ENCODE measurements at regions not wholly inside any gene's neighbourhood (a gene's known extent, or its start where the extent isn't known, plus 50 kb on each side); places are given as distances from the start of the nearest gene placed in this dataset.

- Histone ChIP-seq H3K9ac (ENCODE audit: low read depth in 1 of 3, low read length in 3 of 3) (no peak overlapping the region), H3K27me3 (ENCODE audit: control insufficient read depth in 3 of 3, insufficient read depth in 3 of 3, low read length in 3 of 3) (no peaks in the 10 kb centered on the region), H3K36me3 (ENCODE audit: control insufficient read depth in 3 of 3, insufficient read depth in 3 of 3, low read length in 3 of 3) (no peaks in the 10 kb centered on the region), H3K27ac (ENCODE audit: low read depth, low read length) (no peak overlapping the region), H3K4me3 (ENCODE audit: low read length in 3 of 3) (no peak overlapping the region), H3K9me3 (ENCODE audit: control insufficient read depth in 3 of 3, low read length in 3 of 3) (no peaks in the 10 kb centered on the region), H3K4me1 (ENCODE audit: control insufficient read depth in 3 of 3, insufficient read depth in 3 of 3, low read length in 3 of 3) (no peaks in the 10 kb centered on the region)
These were observed 453.3 kb downstream of the NUF2 start for GRCh38 chr1:163774978-163775620.

- H3K36me3 ChIP-seq (ENCODE audit: control insufficient read depth in 3 of 3, insufficient read depth in 3 of 3, low read length in 3 of 3) = no peaks in the 10 kb centered on the region
- no peaks in the 10 kb centered on the region for H3K27me3 ChIP-seq (ENCODE audit: control insufficient read depth in 3 of 3, insufficient read depth in 3 of 3, low read length in 3 of 3)
- no peaks in the 10 kb centered on the region for H3K9me3 ChIP-seq (ENCODE audit: control insufficient read depth in 3 of 3, low read length in 3 of 3)
- no peak overlapping the region for H3K9ac ChIP-seq (ENCODE audit: low read depth in 1 of 3, low read length in 3 of 3)
- no peak overlapping the region for H3K27ac ChIP-seq (ENCODE audit: low read depth, low read length)
- H3K4me1 ChIP-seq (ENCODE audit: control insufficient read depth in 3 of 3, insufficient read depth in 3 of 3, low read length in 3 of 3) = no peaks in the 10 kb centered on the region
- no peak overlapping the region for H3K4me3 ChIP-seq (ENCODE audit: low read length in 3 of 3)
These were observed 455.5 kb downstream of the NUF2 start for GRCh38 chr1:163777205-163777604.

GRCh38 chr1:163781146-163781545 is 459.4 kb downstream of the NUF2 start:
- Histone ChIP-seq H3K9me3 (ENCODE audit: control insufficient read depth in 3 of 3, low read length in 3 of 3) (no peaks in the 10 kb centered on the region), H3K9ac (ENCODE audit: low read depth in 1 of 3, low read length in 3 of 3) (no peak overlapping the region), H3K4me3 (ENCODE audit: low read length in 3 of 3) (no peak overlapping the region), H3K36me3 (ENCODE audit: control insufficient read depth in 3 of 3, insufficient read depth in 3 of 3, low read length in 3 of 3) (no peaks in the 10 kb centered on the region), H3K4me1 (ENCODE audit: control insufficient read depth in 3 of 3, insufficient read depth in 3 of 3, low read length in 3 of 3) (no peaks in the 10 kb centered on the region), H3K27me3 (ENCODE audit: control insufficient read depth in 3 of 3, insufficient read depth in 3 of 3, low read length in 3 of 3) (no peaks in the 10 kb centered on the region), H3K27ac (ENCODE audit: low read depth, low read length) (no peak overlapping the region)

GRCh38 chr1:163785868-163786405 is 464.2 kb downstream of the NUF2 start:
- H3K4me3 ChIP-seq (ENCODE audit: low read length in 3 of 3) = no peak overlapping the region
- no peaks in the 10 kb centered on the region for H3K4me1 ChIP-seq (ENCODE audit: control insufficient read depth in 3 of 3, insufficient read depth in 3 of 3, low read length in 3 of 3)
- no peaks in the 10 kb centered on the region for H3K27me3 ChIP-seq (ENCODE audit: control insufficient read depth in 3 of 3, insufficient read depth in 3 of 3, low read length in 3 of 3)

GRCh38 chr1:163789911-163790310 is 468.2 kb downstream of the NUF2 start:
- peaks cover 0 to 6% (median 0%) of the 10 kb centered on the region in 3 donors for H3K9me3 ChIP-seq (ENCODE audit: control insufficient read depth in 3 of 3, low read length in 3 of 3)
- H3K4me3 ChIP-seq (ENCODE audit: low read length in 3 of 3) = no peak overlapping the region
- no peaks in the 10 kb centered on the region for H3K36me3 ChIP-seq (ENCODE audit: control insufficient read depth in 3 of 3, insufficient read depth in 3 of 3, low read length in 3 of 3)
- H3K9ac ChIP-seq (ENCODE audit: low read depth in 1 of 3, low read length in 3 of 3) = no peak overlapping the region
- H3K27me3 ChIP-seq (ENCODE audit: control insufficient read depth in 3 of 3, insufficient read depth in 3 of 3, low read length in 3 of 3) = no peaks in the 10 kb centered on the region
- no peaks in the 10 kb centered on the region for H3K4me1 ChIP-seq (ENCODE audit: control insufficient read depth in 3 of 3, insufficient read depth in 3 of 3, low read length in 3 of 3)
- H3K27ac ChIP-seq (ENCODE audit: low read depth, low read length) = no peak overlapping the region

More at GRCh38 chr1:163785868-163786405, 464.2 kb downstream of the NUF2 start:
- H3K9me3 ChIP-seq (ENCODE audit: control insufficient read depth in 3 of 3, low read length in 3 of 3) = no peaks in the 10 kb centered on the region
- H3K36me3 ChIP-seq (ENCODE audit: control insufficient read depth in 3 of 3, insufficient read depth in 3 of 3, low read length in 3 of 3) = no peaks in the 10 kb centered on the region
- H3K27ac ChIP-seq (ENCODE audit: low read depth, low read length) = no peak overlapping the region
- H3K9ac ChIP-seq (ENCODE audit: low read depth in 1 of 3, low read length in 3 of 3) = no peak overlapping the region

GRCh38 chr1:163794551-163794950 is 472.8 kb downstream of the NUF2 start:
- Histone ChIP-seq H3K36me3 (ENCODE audit: control insufficient read depth in 3 of 3, insufficient read depth in 3 of 3, low read length in 3 of 3) (no peaks in the 10 kb centered on the region), H3K27ac (ENCODE audit: low read depth, low read length) (no peak overlapping the region), H3K4me1 (ENCODE audit: control insufficient read depth in 3 of 3, insufficient read depth in 3 of 3, low read length in 3 of 3) (no peaks in the 10 kb centered on the region), H3K4me3 (ENCODE audit: low read length in 3 of 3) (no peak overlapping the region), H3K27me3 (ENCODE audit: control insufficient read depth in 3 of 3, insufficient read depth in 3 of 3, low read length in 3 of 3) (no peaks in the 10 kb centered on the region), H3K9me3 (ENCODE audit: control insufficient read depth in 3 of 3, low read length in 3 of 3) (peaks cover 0 to 6% (median 0%) of the 10 kb centered on the region in 3 donors), H3K9ac (ENCODE audit: low read depth in 1 of 3, low read length in 3 of 3) (no peak overlapping the region)

GRCh38 chr1:163796394-163796821 is 474.7 kb downstream of the NUF2 start:
- H3K4me3 ChIP-seq (ENCODE audit: low read length in 3 of 3) = no peak overlapping the region
- H3K9me3 ChIP-seq (ENCODE audit: control insufficient read depth in 3 of 3, low read length in 3 of 3) = peaks cover 0 to 6% (median 0%) of the 10 kb centered on the region in 3 donors
- H3K27ac ChIP-seq (ENCODE audit: low read depth, low read length) = no peak overlapping the region
- H3K27me3 ChIP-seq (ENCODE audit: control insufficient read depth in 3 of 3, insufficient read depth in 3 of 3, low read length in 3 of 3) = no peaks in the 10 kb centered on the region
- H3K4me1 ChIP-seq (ENCODE audit: control insufficient read depth in 3 of 3, insufficient read depth in 3 of 3, low read length in 3 of 3) = no peaks in the 10 kb centered on the region
- no peak overlapping the region for H3K9ac ChIP-seq (ENCODE audit: low read depth in 1 of 3, low read length in 3 of 3)
- H3K36me3 ChIP-seq (ENCODE audit: control insufficient read depth in 3 of 3, insufficient read depth in 3 of 3, low read length in 3 of 3) = no peaks in the 10 kb centered on the region

GRCh38 chr1:163797816-163798215 is 476.1 kb downstream of the NUF2 start:
- H3K27ac ChIP-seq (ENCODE audit: low read depth, low read length) = no peak overlapping the region
- no peak overlapping the region for H3K4me3 ChIP-seq (ENCODE audit: low read length in 3 of 3)
- no peak overlapping the region for H3K9ac ChIP-seq (ENCODE audit: low read depth in 1 of 3, low read length in 3 of 3)
- no peaks in the 10 kb centered on the region for H3K36me3 ChIP-seq (ENCODE audit: control insufficient read depth in 3 of 3, insufficient read depth in 3 of 3, low read length in 3 of 3)
- no peaks in the 10 kb centered on the region for H3K4me1 ChIP-seq (ENCODE audit: control insufficient read depth in 3 of 3, insufficient read depth in 3 of 3, low read length in 3 of 3)
- peaks cover 0 to 2% (median 0%) of the 10 kb centered on the region in 3 donors for H3K9me3 ChIP-seq (ENCODE audit: control insufficient read depth in 3 of 3, low read length in 3 of 3)
- H3K27me3 ChIP-seq (ENCODE audit: control insufficient read depth in 3 of 3, insufficient read depth in 3 of 3, low read length in 3 of 3) = no peaks in the 10 kb centered on the region

- H3K4me3 ChIP-seq (ENCODE audit: low read length in 3 of 3) = no peak overlapping the region
- no peaks in the 10 kb centered on the region for H3K4me1 ChIP-seq (ENCODE audit: control insufficient read depth in 3 of 3, insufficient read depth in 3 of 3, low read length in 3 of 3)
- H3K27ac ChIP-seq (ENCODE audit: low read depth, low read length) = no peak overlapping the region
- H3K9me3 ChIP-seq (ENCODE audit: control insufficient read depth in 3 of 3, low read length in 3 of 3) = no peaks in the 10 kb centered on the region
- H3K36me3 ChIP-seq (ENCODE audit: control insufficient read depth in 3 of 3, insufficient read depth in 3 of 3, low read length in 3 of 3) = no peaks in the 10 kb centered on the region
- no peak overlapping the region for H3K9ac ChIP-seq (ENCODE audit: low read depth in 1 of 3, low read length in 3 of 3)
- no peaks in the 10 kb centered on the region for H3K27me3 ChIP-seq (ENCODE audit: control insufficient read depth in 3 of 3, insufficient read depth in 3 of 3, low read length in 3 of 3)
These were observed 477.5 kb downstream of the NUF2 start for GRCh38 chr1:163799190-163799805.

- Histone ChIP-seq H3K4me1 (ENCODE audit: control insufficient read depth in 3 of 3, insufficient read depth in 3 of 3, low read length in 3 of 3) (no peaks in the 10 kb centered on the region), H3K9ac (ENCODE audit: low read depth in 1 of 3, low read length in 3 of 3) (no peak overlapping the region), H3K36me3 (ENCODE audit: control insufficient read depth in 3 of 3, insufficient read depth in 3 of 3, low read length in 3 of 3) (no peaks in the 10 kb centered on the region)
These were observed 485.7 kb downstream of the NUF2 start for GRCh38 chr1:163807331-163808049.

More at GRCh38 chr1:163807331-163808049, 485.7 kb downstream of the NUF2 start:
- Histone ChIP-seq H3K27ac (ENCODE audit: low read depth, low read length) (no peak overlapping the region), H3K4me3 (ENCODE audit: low read length in 3 of 3) (no peak overlapping the region), H3K9me3 (ENCODE audit: control insufficient read depth in 3 of 3, low read length in 3 of 3) (no peaks in the 10 kb centered on the region), H3K27me3 (ENCODE audit: control insufficient read depth in 3 of 3, insufficient read depth in 3 of 3, low read length in 3 of 3) (peaks cover 0 to 2% (median 0%) of the 10 kb centered on the region in 3 donors)
